H1 (cell line): ENCODE measurements at regions not wholly inside any gene's neighbourhood (a gene's known extent, or its start where the extent isn't known, plus 50 kb on each side); places are given as distances from the start of the nearest gene placed in this dataset.
"Not testable (repeated sequence)": the region's sequence is repeated elsewhere in the genome, so short reads cannot be mapped to it uniquely, and the experiment has no call there.

ENCODE experiments used
- CTCF ChIA-PET: fragments of 300-600 bp; sonication (Branson Sonifier 250); formaldehyde crosslinking; loops from one replicate; lab custom pipeline; 2021; ENCODE audit not compliant: partially characterized antibody; lab: Charles Lee
- POLR2A ChIA-PET: fragments of 300-600 bp; sonication (Branson Sonifier 250); formaldehyde crosslinking; loops from one replicate; lab custom pipeline; 2021; ENCODE audit warnings: inconsistent platforms; ENCODE audit not compliant: partially characterized antibody; lab: Charles Lee
- DNase-seq, 2 experiments: peaks; one replicate each; pipeline versions ENCODE4 v3.0.0 to v3.0.0-alpha.2; 2010 to 2022; ENCODE audit warnings: low spot score in 2 of 2, low read depth in 1 of 2, mixed read lengths in 1 of 2
- FAIRE-seq: peaks from 2 replicates; lab custom pipeline; 2011; peaks lifted over from hg19 to GRCh38; lab: Jason Lieb, UNC
- H2AFZ ChIP-seq: 2 replicates; pipeline ENCODE4 v1.8.1; 2012; ENCODE audit warnings: low read length, inconsistent platforms
- H2AK5ac ChIP-seq: 2 replicates; pipeline ENCODE4 v1.6.1; 2013; ENCODE audit warnings: low read depth, low read length
- H2BK120ac ChIP-seq: replicated peaks from 2 replicates; pipeline ENCODE3; 2013; ENCODE audit warnings: low read depth, low read length, inconsistent platforms
- H2BK12ac ChIP-seq: 2 replicates; pipeline ENCODE4 v1.6.1; 2013; ENCODE audit warnings: low read depth, low read length
- H2BK15ac ChIP-seq: 2 replicates; pipeline ENCODE4 v1.6.1; 2013; ENCODE audit warnings: low read length
- H2BK20ac ChIP-seq: 2 replicates; pipeline ENCODE4 v1.6.1; 2013; ENCODE audit warnings: low read length
- H2BK5ac ChIP-seq: 2 replicates; pipeline ENCODE4 v1.6.1; 2013; ENCODE audit warnings: low read depth, low read length
- H3K14ac ChIP-seq: 2 replicates; pipeline ENCODE4 v1.6.1; 2013; ENCODE audit warnings: inconsistent platforms; ENCODE audit not compliant: insufficient read length
- H3K18ac ChIP-seq: 2 replicates; pipeline ENCODE4 v1.6.1; 2013; ENCODE audit warnings: low read length; ENCODE audit errors: extremely low read depth
- H3K23ac ChIP-seq: 2 replicates; pipeline ENCODE4 v1.6.1; 2013; ENCODE audit warnings: inconsistent platforms; ENCODE audit not compliant: insufficient read length
- H3K23me2 ChIP-seq: 2 replicates; pipeline ENCODE4 v1.6.1; 2013; ENCODE audit warnings: low read depth, low read length
- H3K27ac ChIP-seq: 2 replicates; pipeline ENCODE4 v1.6.1; 2011; ENCODE audit warnings: low read depth, low read length, inconsistent platforms
- H3K27me3 ChIP-seq, 4 experiments: replicated peaks in 1 of 4; 1 replicate in 1 of 4; 2 replicates in 3 of 4; pipeline versions ENCODE4 v1.6.1 to v1.8.1; 2011 to 2013; ENCODE audit warnings: low read length in 3 of 4, mild to moderate bottlenecking in 3 of 4, inconsistent platforms in 2 of 4, mixed read lengths in 2 of 4, moderate library complexity in 1 of 4; ENCODE audit not compliant: control insufficient read depth in 3 of 4, insufficient read depth in 3 of 4; ENCODE audit errors: extremely low read depth in 1 of 4
- H3K36me3 ChIP-seq, 4 experiments: 2 replicates each; pipeline versions ENCODE4 v1.6.1 to v1.8.1; 2011 to 2013; ENCODE audit warnings: mild to moderate bottlenecking in 4 of 4, low read length in 3 of 4, moderate library complexity in 2 of 4, control low read depth in 1 of 4, inconsistent platforms in 1 of 4; ENCODE audit not compliant: insufficient read depth in 4 of 4, control insufficient read depth in 2 of 4
- H3K4ac ChIP-seq: replicated peaks from 2 replicates; pipeline ENCODE3; 2013; ENCODE audit warnings: low read length, low read depth, mixed read lengths, inconsistent platforms; ENCODE audit not compliant: insufficient read length
- H3K4me1 ChIP-seq, 4 experiments: replicated peaks in 1 of 4; 1 replicate in 1 of 4; 2 replicates in 3 of 4; pipeline versions ENCODE4 v1.6.1 to v1.8.1; 2011 to 2013; ENCODE audit warnings: low read length in 3 of 4, inconsistent platforms in 2 of 4, mixed read lengths in 1 of 4; ENCODE audit not compliant: insufficient read depth in 4 of 4, control insufficient read depth in 3 of 4
- H3K4me2 ChIP-seq, 2 experiments: 2 replicates each; pipeline versions ENCODE4 v1.6.1 to v1.8.1; 2011 to 2013; ENCODE audit warnings: low read depth in 2 of 2, low read length in 2 of 2, control low read depth in 1 of 2, inconsistent platforms in 1 of 2, mild to moderate bottlenecking in 1 of 2; ENCODE audit not compliant: insufficient read depth in 1 of 2
- H3K4me3 ChIP-seq, 4 experiments: fragments of 200-600, 300-600 bp in 1 of 4; sonication (generic), shearing (Covaris generic), sonication (Bioruptor Twin) in 1 of 4; 2 replicates each; pipeline versions ENCODE4 v1.5.1 to v1.8.1; 2011 to 2016; ENCODE audit warnings: low read length in 4 of 4, low read depth in 3 of 4, control low read depth in 2 of 4, inconsistent platforms in 2 of 4, mild to moderate bottlenecking in 2 of 4, mixed read lengths in 1 of 4, moderate library complexity in 1 of 4; ENCODE audit not compliant: insufficient read depth in 2 of 4; ENCODE audit errors: extremely low read depth in 1 of 4
- H3K56ac ChIP-seq: replicated peaks from 2 replicates; pipeline ENCODE3; 2013; ENCODE audit warnings: low read depth, mild to moderate bottlenecking, mixed read lengths, low read length, inconsistent platforms; ENCODE audit not compliant: insufficient read length
- H3K79me1 ChIP-seq: 2 replicates; pipeline ENCODE4 v1.6.1; 2013; ENCODE audit warnings: low read depth, low read length, control low read depth
- H3K79me2 ChIP-seq, 2 experiments: 2 replicates each; pipeline versions ENCODE4 v1.6.1 to v1.8.1; 2012 to 2013; ENCODE audit warnings: low read length in 2 of 2, mild to moderate bottlenecking in 2 of 2, inconsistent platforms in 1 of 2; ENCODE audit not compliant: insufficient read depth in 2 of 2, control insufficient read depth in 1 of 2
- H3K9ac ChIP-seq, 4 experiments: replicated peaks in 1 of 4; 1 replicate in 1 of 4; 2 replicates in 3 of 4; pipeline versions ENCODE4 v1.6.1 to v1.8.1; 2011 to 2013; ENCODE audit warnings: low read depth in 3 of 4, low read length in 3 of 4, control low read depth in 2 of 4, mild to moderate bottlenecking in 2 of 4, moderate library complexity in 2 of 4, inconsistent platforms in 1 of 4; ENCODE audit errors: extremely low read depth in 1 of 4
- H3K9me3 ChIP-seq, 2 experiments: 2 replicates each; pipeline versions ENCODE4 v1.6.1 to v1.8.1; 2012 to 2013; ENCODE audit warnings: mild to moderate bottlenecking in 2 of 2, moderate library complexity in 2 of 2, control low read depth in 1 of 2, inconsistent platforms in 1 of 2, low read depth in 1 of 2, low read length in 1 of 2, mixed read lengths in 1 of 2; ENCODE audit not compliant: insufficient read depth in 2 of 2
- H4K20me1 ChIP-seq, 2 experiments: replicated peaks in 1 of 2; 2 replicates each; pipeline versions ENCODE3 to v1.8.1; 2011 to 2013; ENCODE audit warnings: inconsistent platforms in 2 of 2, low read length in 2 of 2, mild to moderate bottlenecking in 1 of 2; ENCODE audit not compliant: insufficient read depth in 2 of 2, control insufficient read depth in 1 of 2
- H4K5ac ChIP-seq: 2 replicates; pipeline ENCODE4 v1.6.1; 2013; ENCODE audit warnings: low read length, low read depth, mixed read lengths, inconsistent platforms; ENCODE audit not compliant: insufficient read length
- H4K8ac ChIP-seq: 2 replicates; pipeline ENCODE4 v1.8.0; 2013; ENCODE audit warnings: mild to moderate bottlenecking, moderate library complexity, low read length, inconsistent platforms; ENCODE audit not compliant: insufficient read depth; ENCODE audit errors: extremely low read depth
- H4K91ac ChIP-seq: replicated peaks from 2 replicates; pipeline ENCODE3; 2013; ENCODE audit warnings: low read length, mixed read lengths, inconsistent platforms; ENCODE audit not compliant: insufficient read length
- WGBS, 2 experiments: shearing (Covaris generic) in 1 of 2; methylation state at CpG; one replicate each; pipeline versions ENCODE4 v1.1.6 to v1.1.7; 2013 to 2015; ENCODE audit warnings: low lambda C conversion rate in 2 of 2, mixed read lengths in 2 of 2, inconsistent platforms in 1 of 2, low coverage in 1 of 2, missing lambda C conversion rate in 1 of 2; ENCODE audit not compliant: insufficient replicate concordance in 2 of 2, insufficient coverage in 1 of 2, insufficient read length in 1 of 2; ENCODE audit errors: extremely low coverage in 1 of 2, missing lambda C conversion rate in 1 of 2; 5-methylcytosine and 5-hydroxymethylcytosine counted together

- H3K4ac ChIP-seq, H4K91ac ChIP-seq, H2BK12ac ChIP-seq, H2AFZ ChIP-seq, FAIRE-seq, H2AK5ac ChIP-seq, H3K79me1 ChIP-seq, H4K8ac ChIP-seq, DNase-seq, H3K27me3 ChIP-seq, H3K4me3 ChIP-seq, H3K23me2 ChIP-seq, H3K4me2 ChIP-seq, H3K79me2 ChIP-seq, H2BK15ac ChIP-seq, H3K14ac ChIP-seq, H3K56ac ChIP-seq, H3K18ac ChIP-seq, POLR2A ChIA-PET, H3K23ac ChIP-seq, H4K20me1 ChIP-seq, H2BK5ac ChIP-seq, H2BK20ac ChIP-seq, H3K36me3 ChIP-seq, CTCF ChIA-PET, H3K9ac ChIP-seq, H4K5ac ChIP-seq, H2BK120ac ChIP-seq, H3K27ac ChIP-seq: not testable (repeated sequence)
- Histone ChIP-seq H3K9me3 (peaks cover 0 to 10% of the 10 kb centered on the region in 2 experiments; a peak in 2 of 4 replicates), H3K4me1 (peaks cover 1 to 11% (median 4%) of the 10 kb centered on the region in 4 experiments; a peak in 5 of 7 replicates)
- WGBS, 2 experiments = no CpG with 5 or more reads among the region's 30 CpGs
These were observed 61.8 kb upstream of the SVIL start for GRCh38 chr10:29696581-29696980.
